ENCODE measurements at regions not wholly inside any gene's neighbourhood (a gene's known extent, or its start where the extent isn't known, plus 50 kb on each side); places are given as distances from the start of the nearest gene placed in this dataset.

DNA sequence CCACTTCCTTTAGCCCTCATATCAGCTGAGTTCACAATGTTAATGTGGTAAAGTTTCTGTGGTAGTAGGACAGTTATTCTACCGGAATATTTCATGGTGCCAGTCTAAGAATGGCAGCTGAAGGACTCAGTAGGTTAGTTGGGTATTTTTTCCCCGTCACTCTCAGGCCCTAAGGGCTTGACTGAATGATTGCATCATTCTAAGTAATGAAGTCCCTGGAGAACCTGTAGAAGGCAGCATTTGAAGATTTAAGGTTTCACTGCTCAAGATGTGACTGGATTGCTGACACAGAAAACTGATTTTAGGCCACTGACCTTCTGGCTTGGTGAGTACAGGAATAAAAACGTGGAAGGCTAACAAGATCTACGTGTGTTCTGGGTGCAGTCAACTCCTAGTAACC is 657.3 kb downstream of the PCDH19 start:
- Histone ChIP-seq H3K27ac (ENCODE audit: extremely low read depth, low read depth, low read length) (no peak overlapping the region), H3K4me3 (ENCODE audit: low read depth, low read length) (no peak overlapping the region), H3K9me3 (ENCODE audit: control insufficient read depth, insufficient read depth, low read depth, low read length) (no peaks in the 10 kb centered on the region; the same call in 1 of the 2 replicates), H3K36me3 (ENCODE audit: control insufficient read depth in 2 of 2, insufficient read depth in 1 of 2, low read length in 2 of 2) (no peaks in the 10 kb centered on the region), H3K4me1 (ENCODE audit: control insufficient read depth, insufficient read depth, low read length) (no peaks in the 10 kb centered on the region)
- ChIA-PET CTCF (no interaction called here), POLR2A (no interaction called here)
- TF ChIP-seq ZBTB17 (tag by site-specific recombination; IDR thresholded peaks at IDR 0.05) (no peak), ZNF16 (tag by site-specific recombination; IDR thresholded peaks at IDR 0.05; ENCODE audit: low read depth) (no peak), GLIS2 (tag by site-specific recombination; IDR thresholded peaks at IDR 0.05) (no peak), ZNF585B (tag by site-specific recombination; IDR thresholded peaks at IDR 0.05) (no peak), ZNF114 (tag by site-specific recombination; IDR thresholded peaks at IDR 0.05) (no peak), ZNF626 (tag by site-specific recombination; IDR thresholded peaks at IDR 0.05) (no peak), ZNF621 (tag by site-specific recombination; IDR thresholded peaks at IDR 0.05) (no peak), ZNF302 (tag by site-specific recombination; IDR thresholded peaks at IDR 0.05; ENCODE audit: low read depth) (no peak), ZNF837 (tag by site-specific recombination; IDR thresholded peaks at IDR 0.05) (no peak), ZNF157 (tag by site-specific recombination; IDR thresholded peaks at IDR 0.05) (no peak), KLF16 (tag by site-specific recombination; IDR thresholded peaks at IDR 0.05) (no peak), ZNF707 (tag by site-specific recombination; IDR thresholded peaks at IDR 0.05) (no peak), ZNF248 (tag by site-specific recombination; IDR thresholded peaks at IDR 0.05) (no peak), ZNF138 (tag by site-specific recombination; IDR thresholded peaks at IDR 0.05; ENCODE audit: borderline replicate concordance) (no peak)
- TF ChIP-seq, protein P1, sequence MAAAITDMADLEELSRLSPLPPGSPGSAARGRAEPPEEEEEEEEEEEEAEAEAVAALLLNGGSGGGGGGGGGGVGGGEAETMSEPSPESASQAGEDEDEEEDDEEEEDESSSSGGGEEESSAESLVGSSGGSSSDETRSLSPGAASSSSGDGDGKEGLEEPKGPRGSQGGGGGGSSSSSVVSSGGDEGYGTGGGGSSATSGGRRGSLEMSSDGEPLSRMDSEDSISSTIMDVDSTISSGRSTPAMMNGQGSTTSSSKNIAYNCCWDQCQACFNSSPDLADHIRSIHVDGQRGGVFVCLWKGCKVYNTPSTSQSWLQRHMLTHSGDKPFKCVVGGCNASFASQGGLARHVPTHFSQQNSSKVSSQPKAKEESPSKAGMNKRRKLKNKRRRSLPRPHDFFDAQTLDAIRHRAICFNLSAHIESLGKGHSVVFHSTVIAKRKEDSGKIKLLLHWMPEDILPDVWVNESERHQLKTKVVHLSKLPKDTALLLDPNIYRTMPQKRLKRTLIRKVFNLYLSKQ (tag by site-specific recombination; IDR thresholded peaks at IDR 0.05; ENCODE audit: borderline replicate concordance) = no peak
- TF ChIP-seq, protein P2, sequence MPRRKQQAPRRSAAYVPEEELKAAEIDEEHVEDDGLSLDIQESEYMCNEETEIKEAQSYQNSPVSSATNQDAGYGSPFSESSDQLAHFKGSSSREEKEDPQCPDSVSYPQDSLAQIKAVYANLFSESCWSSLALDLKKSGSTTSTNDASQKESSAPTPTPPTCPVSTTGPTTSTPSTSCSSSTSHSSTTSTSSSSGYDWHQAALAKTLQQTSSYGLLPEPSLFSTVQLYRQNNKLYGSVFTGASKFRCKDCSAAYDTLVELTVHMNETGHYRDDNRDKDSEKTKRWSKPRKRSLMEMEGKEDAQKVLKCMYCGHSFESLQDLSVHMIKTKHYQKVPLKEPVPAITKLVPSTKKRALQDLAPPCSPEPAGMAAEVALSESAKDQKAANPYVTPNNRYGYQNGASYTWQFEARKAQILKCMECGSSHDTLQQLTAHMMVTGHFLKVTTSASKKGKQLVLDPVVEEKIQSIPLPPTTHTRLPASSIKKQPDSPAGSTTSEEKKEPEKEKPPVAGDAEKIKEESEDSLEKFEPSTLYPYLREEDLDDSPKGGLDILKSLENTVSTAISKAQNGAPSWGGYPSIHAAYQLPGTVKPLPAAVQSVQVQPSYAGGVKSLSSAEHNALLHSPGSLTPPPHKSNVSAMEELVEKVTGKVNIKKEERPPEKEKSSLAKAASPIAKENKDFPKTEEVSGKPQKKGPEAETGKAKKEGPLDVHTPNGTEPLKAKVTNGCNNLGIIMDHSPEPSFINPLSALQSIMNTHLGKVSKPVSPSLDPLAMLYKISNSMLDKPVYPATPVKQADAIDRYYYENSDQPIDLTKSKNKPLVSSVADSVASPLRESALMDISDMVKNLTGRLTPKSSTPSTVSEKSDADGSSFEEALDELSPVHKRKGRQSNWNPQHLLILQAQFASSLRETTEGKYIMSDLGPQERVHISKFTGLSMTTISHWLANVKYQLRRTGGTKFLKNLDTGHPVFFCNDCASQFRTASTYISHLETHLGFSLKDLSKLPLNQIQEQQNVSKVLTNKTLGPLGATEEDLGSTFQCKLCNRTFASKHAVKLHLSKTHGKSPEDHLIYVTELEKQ (tag by site-specific recombination; IDR thresholded peaks at IDR 0.05; ENCODE audit: borderline replicate concordance) = no peak
- TF ChIP-seq, protein P3, sequence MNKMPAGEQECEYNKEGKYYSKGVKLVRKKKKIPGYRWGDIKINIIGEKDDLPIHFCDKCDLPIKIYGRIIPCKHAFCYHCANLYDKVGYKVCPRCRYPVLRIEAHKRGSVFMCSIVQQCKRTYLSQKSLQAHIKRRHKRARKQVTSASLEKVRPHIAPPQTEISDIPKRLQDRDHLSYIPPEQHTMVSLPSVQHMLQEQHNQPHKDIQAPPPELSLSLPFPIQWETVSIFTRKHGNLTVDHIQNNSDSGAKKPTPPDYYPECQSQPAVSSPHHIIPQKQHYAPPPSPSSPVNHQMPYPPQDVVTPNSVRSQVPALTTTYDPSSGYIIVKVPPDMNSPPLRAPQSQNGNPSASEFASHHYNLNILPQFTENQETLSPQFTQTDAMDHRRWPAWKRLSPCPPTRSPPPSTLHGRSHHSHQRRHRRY (tag by site-specific recombination; IDR thresholded peaks at IDR 0.05) = no peak
- TF ChIP-seq, protein P4, sequence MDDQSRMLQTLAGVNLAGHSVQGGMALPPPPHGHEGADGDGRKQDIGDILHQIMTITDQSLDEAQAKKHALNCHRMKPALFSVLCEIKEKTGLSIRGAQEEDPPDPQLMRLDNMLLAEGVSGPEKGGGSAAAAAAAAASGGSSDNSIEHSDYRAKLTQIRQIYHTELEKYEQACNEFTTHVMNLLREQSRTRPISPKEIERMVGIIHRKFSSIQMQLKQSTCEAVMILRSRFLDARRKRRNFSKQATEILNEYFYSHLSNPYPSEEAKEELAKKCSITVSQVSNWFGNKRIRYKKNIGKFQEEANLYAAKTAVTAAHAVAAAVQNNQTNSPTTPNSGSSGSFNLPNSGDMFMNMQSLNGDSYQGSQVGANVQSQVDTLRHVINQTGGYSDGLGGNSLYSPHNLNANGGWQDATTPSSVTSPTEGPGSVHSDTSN (CRISPR knock-in tag; IDR thresholded peaks at IDR 0.05) = no peak
- TF ChIP-seq, protein P5, sequence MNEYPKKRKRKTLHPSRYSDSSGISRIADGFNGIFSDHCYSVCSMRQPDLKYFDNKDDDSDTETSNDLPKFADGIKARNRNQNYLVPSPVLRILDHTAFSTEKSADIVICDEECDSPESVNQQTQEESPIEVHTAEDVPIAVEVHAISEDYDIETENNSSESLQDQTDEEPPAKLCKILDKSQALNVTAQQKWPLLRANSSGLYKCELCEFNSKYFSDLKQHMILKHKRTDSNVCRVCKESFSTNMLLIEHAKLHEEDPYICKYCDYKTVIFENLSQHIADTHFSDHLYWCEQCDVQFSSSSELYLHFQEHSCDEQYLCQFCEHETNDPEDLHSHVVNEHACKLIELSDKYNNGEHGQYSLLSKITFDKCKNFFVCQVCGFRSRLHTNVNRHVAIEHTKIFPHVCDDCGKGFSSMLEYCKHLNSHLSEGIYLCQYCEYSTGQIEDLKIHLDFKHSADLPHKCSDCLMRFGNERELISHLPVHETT (tag by site-specific recombination; IDR thresholded peaks at IDR 0.05) = no peak

Data from HEK293 (cell line).